ENCODE measurements at regions not wholly inside any gene's neighbourhood (a gene's known extent, or its start where the extent isn't known, plus 50 kb on each side); places are given as distances from the start of the nearest gene placed in this dataset.

DNA sequence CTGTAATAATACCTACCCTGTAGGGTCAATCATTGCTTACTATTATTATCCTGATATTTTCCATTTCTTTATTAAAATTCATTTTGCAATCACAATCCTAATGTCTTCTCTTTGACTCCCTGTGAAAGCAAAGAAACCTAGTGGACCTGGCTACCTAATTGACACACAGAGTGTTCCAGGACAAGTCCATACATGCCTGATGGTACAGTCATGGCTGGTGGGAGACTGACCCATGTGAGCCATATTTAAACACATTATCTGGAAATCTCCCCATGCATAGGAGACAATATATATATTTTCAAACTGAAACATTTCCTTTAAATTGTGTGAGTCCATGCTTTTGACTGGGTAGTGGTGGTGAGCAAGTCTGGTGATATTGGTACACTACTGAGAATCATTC lies 230.6 kb upstream of the DACH1 start:
- Histone ChIP-seq H3K9me3 (no peaks in the 10 kb centered on the region), H3K27ac (no peak overlapping the region), H3K4me1 (no peaks in the 10 kb centered on the region), H3K36me3 (no peaks in the 10 kb centered on the region), H3K27me3 (no peaks in the 10 kb centered on the region), H3K4me3 (no peak overlapping the region)
- DNase-seq: no peak
- TF ChIP-seq, protein P1, sequence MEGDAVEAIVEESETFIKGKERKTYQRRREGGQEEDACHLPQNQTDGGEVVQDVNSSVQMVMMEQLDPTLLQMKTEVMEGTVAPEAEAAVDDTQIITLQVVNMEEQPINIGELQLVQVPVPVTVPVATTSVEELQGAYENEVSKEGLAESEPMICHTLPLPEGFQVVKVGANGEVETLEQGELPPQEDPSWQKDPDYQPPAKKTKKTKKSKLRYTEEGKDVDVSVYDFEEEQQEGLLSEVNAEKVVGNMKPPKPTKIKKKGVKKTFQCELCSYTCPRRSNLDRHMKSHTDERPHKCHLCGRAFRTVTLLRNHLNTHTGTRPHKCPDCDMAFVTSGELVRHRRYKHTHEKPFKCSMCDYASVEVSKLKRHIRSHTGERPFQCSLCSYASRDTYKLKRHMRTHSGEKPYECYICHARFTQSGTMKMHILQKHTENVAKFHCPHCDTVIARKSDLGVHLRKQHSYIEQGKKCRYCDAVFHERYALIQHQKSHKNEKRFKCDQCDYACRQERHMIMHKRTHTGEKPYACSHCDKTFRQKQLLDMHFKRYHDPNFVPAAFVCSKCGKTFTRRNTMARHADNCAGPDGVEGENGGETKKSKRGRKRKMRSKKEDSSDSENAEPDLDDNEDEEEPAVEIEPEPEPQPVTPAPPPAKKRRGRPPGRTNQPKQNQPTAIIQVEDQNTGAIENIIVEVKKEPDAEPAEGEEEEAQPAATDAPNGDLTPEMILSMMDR (IDR thresholded peaks at IDR 0.05): no peak
- TF ChIP-seq POLR2A (IDR thresholded peaks at IDR 0.05): no peak
- intact Hi-C loops (cut with DNase I): no loop called here

DNA sequence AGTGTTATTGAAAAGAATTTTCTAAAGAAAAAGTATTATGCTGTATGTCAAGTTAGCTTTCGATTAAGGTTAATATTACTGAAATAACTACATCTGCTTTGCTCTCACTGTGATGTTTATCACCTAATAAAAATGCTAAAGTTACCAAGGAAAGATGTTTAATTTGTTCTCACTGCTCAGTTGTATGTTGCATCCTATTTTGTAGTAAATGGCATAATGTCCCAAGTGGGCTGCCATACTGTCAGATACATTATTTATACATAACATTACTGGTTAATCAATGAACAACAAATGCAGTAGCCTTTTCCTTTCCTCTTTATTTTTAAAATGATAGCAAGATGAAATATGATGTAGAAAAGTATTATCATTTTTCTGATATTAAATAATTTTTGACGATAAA lies 226.3 kb upstream of the DACH1 start:
- intact Hi-C loops (cut with DNase I): no loop called here
- no peaks in the 10 kb centered on the region for H3K9me3 ChIP-seq
- DNase-seq: no peak
- H3K4me3 ChIP-seq: no peak overlapping the region
- 60 to 70% methylated on average over 2 of the region's 2 CpGs for WGBS, 2 donors
- H3K27me3 ChIP-seq: no peaks in the 10 kb centered on the region
- H3K4me1 ChIP-seq: no peaks in the 10 kb centered on the region
- no peak overlapping the region for H3K27ac ChIP-seq
- TF ChIP-seq, protein P1 (IDR thresholded peaks at IDR 0.05): no peak
- TF ChIP-seq POLR2A (IDR thresholded peaks at IDR 0.05): no peak
- no peaks in the 10 kb centered on the region for H3K36me3 ChIP-seq

DNA sequence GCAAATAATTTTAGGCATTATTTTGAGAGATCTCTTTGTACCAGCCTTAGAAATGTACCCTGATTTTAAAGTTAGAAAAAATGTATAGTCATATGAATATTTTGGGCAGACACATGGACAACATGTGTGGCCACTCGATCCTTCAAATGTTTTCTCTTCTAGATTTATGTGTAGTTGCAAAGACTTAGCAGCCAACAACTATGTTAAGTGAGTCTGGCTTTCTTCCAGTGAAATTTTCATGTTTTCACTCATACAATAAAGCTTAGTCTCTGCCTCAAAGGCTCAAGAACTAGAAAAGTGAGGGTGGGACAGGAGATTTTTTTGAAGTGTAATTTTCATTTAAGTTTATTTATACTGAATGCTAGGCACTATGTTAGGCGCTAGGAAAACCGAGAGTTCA lies 207.7 kb upstream of the DACH1 start:
- Histone ChIP-seq H3K9me3 (no peaks in the 10 kb centered on the region), H3K36me3 (no peaks in the 10 kb centered on the region), H3K27ac (no peak overlapping the region), H3K4me1 (no peaks in the 10 kb centered on the region), H3K4me3 (no peak overlapping the region), H3K27me3 (no peaks in the 10 kb centered on the region)
- 44 to 54% methylated on average over 3 of the region's 3 CpGs for WGBS, 2 donors
- intact Hi-C loops (cut with DNase I): no loop called here
- TF ChIP-seq POLR2A (IDR thresholded peaks at IDR 0.05): no peak
- TF ChIP-seq, protein P1 (IDR thresholded peaks at IDR 0.05): no peak
- DNase-seq: no peak

DNA sequence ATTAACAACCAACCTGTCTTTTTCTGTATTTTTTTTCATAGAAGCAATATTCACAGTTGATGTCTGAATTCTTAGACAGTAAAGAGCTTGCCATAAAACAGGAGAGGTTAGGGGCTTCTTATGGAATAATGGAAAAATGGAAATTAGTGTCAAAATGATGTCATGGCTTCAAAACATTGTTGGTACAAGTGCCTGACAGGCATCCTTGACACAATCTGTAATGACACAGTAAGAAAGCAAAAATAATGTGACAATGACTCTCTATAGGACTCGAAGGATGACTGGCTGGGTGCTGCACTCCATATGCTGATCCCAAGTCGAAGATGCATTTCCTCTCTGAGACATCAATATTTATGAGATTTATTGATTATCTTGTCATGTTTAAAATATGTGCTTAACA lies 205.3 kb upstream of the DACH1 start:
- Histone ChIP-seq H3K4me1 (no peaks in the 10 kb centered on the region), H3K4me3 (no peak overlapping the region), H3K36me3 (no peaks in the 10 kb centered on the region), H3K9me3 (no peaks in the 10 kb centered on the region), H3K27me3 (no peaks in the 10 kb centered on the region), H3K27ac (no peak overlapping the region)
- intact Hi-C loops (cut with DNase I): no loop called here
- TF ChIP-seq POLR2A (IDR thresholded peaks at IDR 0.05): no peak
- TF ChIP-seq, protein P1 (IDR thresholded peaks at IDR 0.05): no peak
- DNase-seq: no peak
- 56 to 65% methylated on average over 2 of the region's 2 CpGs for WGBS, 2 donors

DNA sequence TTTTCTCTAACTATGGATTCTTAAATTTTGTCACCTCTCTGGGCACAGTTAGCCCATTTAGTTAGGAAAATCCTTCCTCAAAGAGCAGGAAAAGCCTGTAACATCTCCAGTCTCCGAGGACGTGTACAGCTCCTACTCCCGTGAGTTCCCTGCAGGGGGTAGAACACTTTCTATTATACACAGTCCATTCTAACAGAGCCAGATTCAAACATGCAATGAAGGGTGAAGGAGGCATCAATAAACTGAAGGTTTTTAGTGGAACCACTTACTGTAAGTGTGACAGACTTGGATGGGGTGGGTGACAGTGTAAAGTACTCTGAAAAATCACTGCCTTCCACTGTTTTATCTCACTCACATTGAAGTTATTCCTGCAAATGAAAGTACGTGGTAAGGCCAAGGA lies 204.7 kb upstream of the DACH1 start:
- Histone ChIP-seq H3K4me1 (no peaks in the 10 kb centered on the region), H3K27ac (no peak overlapping the region), H3K4me3 (no peak overlapping the region), H3K36me3 (no peaks in the 10 kb centered on the region), H3K9me3 (no peaks in the 10 kb centered on the region), H3K27me3 (no peaks in the 10 kb centered on the region)
- WGBS, 2 donors: 58 to 67% methylated on average over 4 of the region's 4 CpGs
- no peak for DNase-seq
- intact Hi-C loops (cut with DNase I): no loop called here
- no peak for TF ChIP-seq POLR2A (IDR thresholded peaks at IDR 0.05)
- TF ChIP-seq, protein P1 (IDR thresholded peaks at IDR 0.05): no peak

Measured in esophagus squamous epithelium (tissue), 5 donors.